ENCODE measurements at regions not wholly inside any gene's neighbourhood (a gene's known extent, or its start where the extent isn't known, plus 50 kb on each side); places are given as distances from the start of the nearest gene placed in this dataset.

DNA sequence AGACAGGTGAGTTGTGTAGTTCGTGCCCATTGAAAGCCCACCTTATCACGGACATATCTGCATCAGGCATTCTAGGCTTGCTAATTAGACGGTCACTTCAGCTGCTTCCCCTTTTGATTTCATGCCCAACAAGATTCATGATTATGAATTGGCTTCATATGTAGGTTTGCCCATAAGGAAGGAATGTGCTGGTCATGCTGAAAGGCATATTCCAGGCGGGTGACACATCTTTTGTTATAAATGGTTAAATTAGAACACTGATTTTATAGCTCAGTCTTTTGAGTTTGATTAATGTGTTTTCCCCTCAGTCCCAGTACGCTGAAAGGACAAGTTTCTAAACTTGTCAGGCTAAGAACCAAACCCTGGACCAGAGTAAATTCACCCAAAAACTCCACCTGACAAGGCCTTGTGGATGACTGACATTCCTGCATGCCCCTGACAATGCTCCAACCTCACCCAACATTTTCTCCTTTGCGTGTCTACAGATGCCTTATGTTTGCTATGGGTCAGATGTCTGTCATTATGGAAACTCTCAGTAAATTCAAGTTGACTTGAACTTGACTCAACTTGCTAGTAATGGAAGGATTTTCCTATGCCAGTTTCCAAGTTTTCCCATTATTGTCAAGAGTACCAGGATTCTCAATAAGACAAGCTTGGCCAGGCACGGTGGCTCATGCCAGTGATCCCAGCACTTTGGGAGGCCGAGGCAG lies 421.9 kb downstream of the PMP22 start:
- TF ChIP-seq, protein P1, sequence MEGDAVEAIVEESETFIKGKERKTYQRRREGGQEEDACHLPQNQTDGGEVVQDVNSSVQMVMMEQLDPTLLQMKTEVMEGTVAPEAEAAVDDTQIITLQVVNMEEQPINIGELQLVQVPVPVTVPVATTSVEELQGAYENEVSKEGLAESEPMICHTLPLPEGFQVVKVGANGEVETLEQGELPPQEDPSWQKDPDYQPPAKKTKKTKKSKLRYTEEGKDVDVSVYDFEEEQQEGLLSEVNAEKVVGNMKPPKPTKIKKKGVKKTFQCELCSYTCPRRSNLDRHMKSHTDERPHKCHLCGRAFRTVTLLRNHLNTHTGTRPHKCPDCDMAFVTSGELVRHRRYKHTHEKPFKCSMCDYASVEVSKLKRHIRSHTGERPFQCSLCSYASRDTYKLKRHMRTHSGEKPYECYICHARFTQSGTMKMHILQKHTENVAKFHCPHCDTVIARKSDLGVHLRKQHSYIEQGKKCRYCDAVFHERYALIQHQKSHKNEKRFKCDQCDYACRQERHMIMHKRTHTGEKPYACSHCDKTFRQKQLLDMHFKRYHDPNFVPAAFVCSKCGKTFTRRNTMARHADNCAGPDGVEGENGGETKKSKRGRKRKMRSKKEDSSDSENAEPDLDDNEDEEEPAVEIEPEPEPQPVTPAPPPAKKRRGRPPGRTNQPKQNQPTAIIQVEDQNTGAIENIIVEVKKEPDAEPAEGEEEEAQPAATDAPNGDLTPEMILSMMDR (IDR thresholded peaks at IDR 0.05), result no peak

DNA sequence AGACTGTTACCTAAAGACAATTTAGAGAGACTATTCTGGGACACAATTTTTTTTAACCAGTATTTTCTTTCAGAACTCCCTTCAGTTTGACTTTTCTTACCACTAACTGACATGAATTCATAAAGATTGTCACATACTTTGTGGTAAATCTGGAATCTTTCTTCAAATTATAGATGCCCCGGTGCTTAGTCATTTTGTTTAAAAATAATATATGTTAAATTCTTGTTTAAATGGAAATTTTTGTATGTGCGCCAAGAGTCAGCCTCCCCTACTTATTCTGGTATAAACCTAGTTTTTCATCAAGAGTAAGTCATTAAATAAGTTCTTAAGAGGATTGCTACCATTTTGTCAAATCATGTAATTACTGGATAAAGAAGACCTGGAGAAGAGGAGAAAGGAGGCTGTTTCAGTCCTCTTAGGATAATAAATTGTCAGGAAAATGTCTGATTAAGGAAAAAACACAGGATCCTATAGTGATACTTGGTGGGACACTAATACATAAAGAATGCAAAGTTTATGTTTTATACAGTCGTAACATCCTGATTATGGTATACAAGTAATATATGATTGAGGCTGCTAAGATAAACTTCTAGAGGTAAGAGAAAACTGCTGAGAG lies 424.4 kb downstream of the PMP22 start:
- TF ChIP-seq, protein P1 (IDR thresholded peaks at IDR 0.05), result no peak

DNA sequence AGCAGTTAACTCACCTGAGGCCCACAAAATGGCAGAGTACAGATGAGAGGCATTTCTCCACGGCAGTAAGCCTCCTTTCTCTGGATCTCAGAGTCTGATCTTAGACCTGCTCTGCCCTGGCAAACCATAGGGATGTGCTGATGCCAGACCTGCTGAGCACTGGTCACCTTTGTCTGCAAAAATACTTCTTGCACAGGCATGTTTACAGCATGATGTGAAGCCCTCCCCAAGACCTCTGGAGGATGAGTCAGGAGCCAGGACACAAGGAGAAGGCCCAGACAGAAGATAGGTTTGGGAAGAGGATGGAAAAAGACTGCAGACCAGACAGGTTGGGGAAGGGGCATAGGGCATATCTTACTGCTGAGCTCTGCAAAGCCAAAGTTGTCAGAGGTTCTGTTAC lies 426.6 kb downstream of the PMP22 start:
- TF ChIP-seq, protein P1 (IDR thresholded peaks at IDR 0.05), result no peak

DNA sequence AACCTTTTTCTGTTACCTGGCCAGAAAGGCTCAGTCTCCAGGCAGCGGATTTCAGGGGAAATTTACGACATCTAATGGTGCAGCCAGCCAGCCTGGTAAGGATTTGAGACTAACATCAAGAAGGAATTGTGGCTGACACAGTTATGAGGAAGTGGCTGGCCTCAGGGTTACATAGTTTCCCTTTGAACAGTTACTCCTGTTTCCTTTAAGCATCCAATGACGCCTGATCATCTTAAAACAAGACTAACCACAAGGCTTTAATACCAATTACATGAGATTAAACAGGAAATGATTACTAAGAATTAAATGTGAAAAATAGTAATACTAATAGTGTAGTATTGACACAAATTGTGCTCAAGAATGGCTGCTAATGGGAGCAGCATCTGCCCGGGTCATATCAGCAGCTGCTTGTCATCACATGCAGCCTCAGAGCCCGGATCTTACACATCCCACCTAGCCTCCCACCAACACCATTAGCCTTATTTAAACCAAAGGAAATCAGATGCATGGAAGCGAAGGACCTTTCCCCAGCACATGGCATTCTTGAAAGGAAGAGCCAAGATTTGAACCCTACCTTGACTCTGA lies 431.8 kb downstream of the PMP22 start:
- TF ChIP-seq, protein P1 (IDR thresholded peaks at IDR 0.05), result no peak

DNA sequence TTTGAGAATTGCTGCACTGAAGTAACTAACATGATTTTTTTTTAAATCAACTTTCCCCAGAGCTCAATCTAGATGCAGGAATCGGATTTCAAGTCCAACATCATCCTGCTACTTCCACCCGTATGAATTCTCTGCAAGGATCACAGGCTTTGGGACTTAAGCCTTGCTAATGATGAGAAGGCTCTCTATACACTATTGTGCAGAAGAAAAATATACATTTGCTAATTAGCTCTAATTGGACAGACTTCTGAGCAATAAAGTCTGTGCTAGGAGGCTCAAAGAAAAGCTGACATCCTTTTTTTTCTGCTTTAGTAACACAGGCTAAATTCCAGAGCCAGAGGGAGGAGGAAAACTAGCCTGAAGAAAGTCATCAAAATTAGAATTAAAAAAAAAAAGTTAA lies 433.6 kb downstream of the PMP22 start:
- TF ChIP-seq, protein P1 (IDR thresholded peaks at IDR 0.05), result no peak

DNA sequence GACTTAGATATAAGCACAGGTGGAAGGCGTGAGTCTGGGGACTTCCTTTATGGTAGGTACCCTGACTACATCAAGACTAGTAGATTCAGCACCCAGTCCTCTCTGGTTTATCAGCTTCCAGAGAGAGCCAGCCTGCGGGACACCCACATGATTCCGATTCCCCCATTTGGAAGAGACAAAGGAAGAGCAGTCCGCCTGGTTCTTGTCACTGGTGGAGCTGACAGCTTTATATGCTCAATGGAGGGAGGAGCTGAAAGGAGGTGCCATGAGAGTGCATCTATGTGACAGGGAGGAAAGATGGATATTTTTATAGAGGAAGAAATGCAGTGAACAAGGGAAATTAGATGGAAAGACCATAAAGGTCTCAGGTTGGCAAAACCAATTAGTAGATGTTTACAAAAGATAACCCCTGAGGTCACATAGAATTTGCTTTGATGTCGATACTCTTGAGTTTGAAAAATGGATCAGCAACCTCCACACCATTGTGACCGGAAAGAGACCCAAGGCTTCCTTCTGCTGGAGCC lies 437.7 kb downstream of the PMP22 start:
- TF ChIP-seq, protein P1 (IDR thresholded peaks at IDR 0.05), result no peak

DNA sequence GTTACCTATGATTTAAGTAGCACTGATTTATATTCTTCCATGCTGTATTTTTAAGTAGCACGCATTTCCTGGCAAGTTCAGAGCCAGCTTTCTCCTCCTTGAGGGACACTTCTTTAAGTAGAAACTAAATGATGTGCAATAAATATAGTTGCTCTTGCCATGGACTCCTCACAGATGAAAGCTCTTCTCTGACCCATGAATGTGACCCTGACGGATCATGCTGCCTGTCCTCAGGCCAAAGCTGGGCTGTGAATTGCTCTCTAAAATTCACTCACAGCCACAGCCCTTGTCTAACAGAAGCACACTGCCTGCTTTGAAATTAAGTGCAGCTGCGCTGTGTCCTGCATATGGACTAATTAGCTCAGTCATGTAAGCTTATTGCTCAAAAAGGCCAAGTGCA lies 438.8 kb downstream of the PMP22 start:
- TF ChIP-seq, protein P1 (IDR thresholded peaks at IDR 0.05), result no peak
